ENCODE measurements at regions not wholly inside any gene's neighbourhood (a gene's known extent, or its start where the extent isn't known, plus 50 kb on each side); places are given as distances from the start of the nearest gene placed in this dataset.

GRCh38 chr5:72630081-72630480 is 122.9 kb upstream of the ZNF366 start:
- H4K20me1 ChIP-seq (replicated peaks; ENCODE audit: insufficient read depth): no peaks in the 10 kb centered on the region
- Mint-ChIP-seq H3K9me3 (no peaks in the 10 kb centered on the region), H3K27me3 (ENCODE audit: insufficient read depth, low read depth, poor library complexity) (peaks cover under 1% of the 10 kb centered on the region), H3K27ac (no peak overlapping the region), H3K4me1 (peaks cover 22% of the 10 kb centered on the region), H3K36me3 (ENCODE audit: low read depth) (no peaks in the 10 kb centered on the region), H3K4me3 (no peak overlapping the region)
- no peaks in the 10 kb centered on the region for H3K36me3 ChIP-seq (ENCODE audit: insufficient read depth)
- TF ChIP-seq JUNB (IDR thresholded peaks at IDR 0.05; ENCODE audit: unreplicated experiment): no peak
- no peak for TF ChIP-seq CREB1 (CRISPR knock-in tag; IDR thresholded peaks at IDR 0.05; ENCODE audit: low read depth)
- TF ChIP-seq EZH2 (IDR thresholded peaks at IDR 0.05; ENCODE audit: low read depth, unreplicated experiment): no peak
- TF ChIP-seq POLR2AphosphoS5 (IDR thresholded peaks at IDR 0.05; ENCODE audit: low read depth): no peak
- no peak for TF ChIP-seq STAT1 (IDR thresholded peaks at IDR 0.05; ENCODE audit: unreplicated experiment)
- TF ChIP-seq ZNF114 (CRISPR knock-in tag; IDR thresholded peaks at IDR 0.05): no peak
- no peak for TF ChIP-seq REST (IDR thresholded peaks at IDR 0.05; ENCODE audit: unreplicated experiment)
- no peak for TF ChIP-seq ZNF462 (CRISPR knock-in tag; IDR thresholded peaks at IDR 0.05)
- no peak for TF ChIP-seq NANOG (IDR thresholded peaks at IDR 0.05; ENCODE audit: borderline replicate concordance)
- H3K79me2 ChIP-seq (replicated peaks; ENCODE audit: insufficient read depth): no peaks in the 10 kb centered on the region
- peaks cover 15% of the 10 kb centered on the region for H3K4me1 ChIP-seq (ENCODE audit: insufficient read depth)
- H2AFZ ChIP-seq: no peak overlapping the region
- no peak overlapping the region for H3K27ac ChIP-seq (ENCODE audit: low read depth)
- no peak overlapping the region for H3K4me3 ChIP-seq
- DNase-seq (ENCODE audit: low spot score): no peak
- H3F3A ChIP-seq (replicated peaks; ENCODE audit: low read depth): no peaks in the 10 kb centered on the region
- no peaks in the 10 kb centered on the region for H3K27me3 ChIP-seq (ENCODE audit: insufficient read depth)
- ATAC-seq: no peak
- peaks cover 4% of the 10 kb centered on the region for H3K9me2 ChIP-seq (ENCODE audit: insufficient read depth)
- no peak overlapping the region for H3K4me2 ChIP-seq
